Effector memory CD8-positive, alpha-beta T cell (primary cell): ENCODE measurements at regions not wholly inside any gene's neighbourhood (a gene's known extent, or its start where the extent isn't known, plus 50 kb on each side); places are given as distances from the start of the nearest gene placed in this dataset.
"Not testable (repeated sequence)": the region's sequence is repeated elsewhere in the genome, so short reads cannot be mapped to it uniquely, and the experiment has no call there.

Experiments
- ATAC-seq: fragments of 150-1000 bp; cut with Tn5 transposase; replicated peaks from 2 replicates; pipeline ENCODE4 v1.10.0; 2021; ENCODE audit warnings: mild to moderate bottlenecking, moderate library complexity
- DNase-seq, 3 experiments: peaks; one replicate each; pipeline ENCODE4 v3.0.0; 2021
- H3K27ac Mint-ChIP-seq, 2 donors: one replicate each; pipeline ENCODE4 v1.8.0; 2022; ENCODE audit warnings: mild to moderate bottlenecking in 2 of 2, mixed read lengths in 2 of 2, moderate library complexity in 2 of 2
- H3K27me3 Mint-ChIP-seq, 2 donors: one replicate each; pipeline ENCODE4 v1.8.0; 2022; ENCODE audit warnings: mixed read lengths in 2 of 2
- H3K36me3 Mint-ChIP-seq: one replicate; pipeline ENCODE4 v1.8.0; 2022; ENCODE audit warnings: mild to moderate bottlenecking, moderate library complexity, mixed read lengths; ENCODE audit not compliant: insufficient read depth
- H3K4me1 Mint-ChIP-seq, 2 donors: one replicate each; pipeline ENCODE4 v1.8.0; 2022; ENCODE audit warnings: low read depth in 2 of 2, mixed read lengths in 2 of 2
- H3K4me3 Mint-ChIP-seq, 2 donors: one replicate each; pipeline ENCODE4 v1.8.0; 2022; ENCODE audit warnings: mild to moderate bottlenecking in 2 of 2, mixed read lengths in 2 of 2, moderate library complexity in 2 of 2
- H3K9me3 Mint-ChIP-seq, 2 donors: one replicate each; pipeline ENCODE4 v1.8.0; 2022; ENCODE audit warnings: mixed read lengths in 2 of 2

DNA sequence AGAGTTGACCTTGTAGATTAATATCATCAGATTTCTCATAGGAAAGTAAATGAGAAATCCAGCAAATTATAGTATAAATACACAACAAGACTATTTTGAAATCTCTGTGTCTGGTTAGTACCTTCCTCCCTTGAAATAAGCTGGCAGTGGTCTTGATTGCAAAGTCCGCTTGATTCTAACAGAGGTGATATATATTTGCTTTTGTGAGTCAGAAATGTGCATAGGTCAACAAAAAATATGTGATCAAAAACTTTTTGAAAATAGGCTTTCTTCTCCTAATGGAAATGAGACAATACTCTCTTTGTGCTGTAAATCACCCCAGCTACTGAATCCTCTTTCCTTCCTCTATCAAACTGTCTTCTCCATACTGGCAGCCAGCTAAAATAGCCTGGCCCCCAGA, 749.2 kb upstream of the CDH10 start:
- no peak for ATAC-seq
- Mint-ChIP-seq H3K27me3 (no peaks in the 10 kb centered on the region), H3K9me3 (peaks cover 1 to 14% of the 10 kb centered on the region in 2 donors), H3K4me1 (no peaks in the 10 kb centered on the region), H3K36me3 (no peaks in the 10 kb centered on the region), H3K27ac (no peak overlapping the region), H3K4me3 (no peak overlapping the region)
- no peak for DNase-seq

DNA sequence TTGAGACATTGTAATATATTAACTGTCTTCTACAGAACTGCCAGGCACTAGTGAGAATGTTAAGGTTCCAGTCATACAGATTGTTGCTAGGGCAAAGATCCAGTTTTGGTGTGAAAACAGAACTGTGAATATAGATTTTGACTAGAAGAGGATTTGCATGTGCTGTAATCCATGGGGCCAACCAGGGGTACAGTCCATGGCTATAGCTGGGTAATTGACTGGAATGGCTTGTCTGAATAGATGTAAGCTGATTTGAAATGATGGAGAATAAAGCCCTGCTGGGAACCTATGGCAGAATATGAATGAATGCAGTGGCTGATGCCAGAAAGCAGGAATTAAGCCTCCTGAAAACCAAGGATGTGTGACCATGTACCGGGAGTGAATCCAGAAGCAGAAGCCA, 748.5 kb upstream of the CDH10 start:
- Mint-ChIP-seq H3K9me3 (peaks cover 1 to 14% of the 10 kb centered on the region in 2 donors), H3K4me1 (no peaks in the 10 kb centered on the region), H3K27me3 (no peaks in the 10 kb centered on the region), H3K27ac (no peak overlapping the region), H3K36me3 (no peaks in the 10 kb centered on the region), H3K4me3 (no peak overlapping the region)
- DNase-seq (no peak), ATAC-seq (no peak)

DNA sequence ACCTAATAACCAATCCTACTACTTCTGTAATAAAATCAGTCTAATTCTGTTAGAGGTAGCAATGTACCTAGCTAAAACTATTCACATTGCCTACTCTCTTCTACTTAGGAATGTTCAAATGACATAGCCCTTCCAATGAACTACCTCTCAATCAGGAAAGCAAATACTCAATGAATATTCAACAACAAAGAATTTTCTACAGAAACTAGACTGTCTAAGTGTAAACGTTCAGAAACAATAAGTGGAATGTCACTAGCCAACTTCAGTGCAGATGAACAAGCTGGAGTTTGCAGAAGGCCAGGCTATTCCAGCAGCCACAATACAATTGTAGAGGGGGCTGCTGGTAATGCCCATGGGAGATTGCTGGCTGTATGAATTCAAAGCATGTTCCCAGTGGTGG, 743.2 kb upstream of the CDH10 start:
- H3K36me3 Mint-ChIP-seq, result no peaks in the 10 kb centered on the region
- no peak for DNase-seq
- peaks cover 4 to 16% of the 10 kb centered on the region in 2 donors for H3K9me3 Mint-ChIP-seq
- H3K4me3 Mint-ChIP-seq, result no peak overlapping the region
- no peaks in the 10 kb centered on the region for H3K27me3 Mint-ChIP-seq
- H3K4me1 Mint-ChIP-seq, result no peaks in the 10 kb centered on the region
- H3K27ac Mint-ChIP-seq, result no peak overlapping the region
- ATAC-seq, result no peak

DNA sequence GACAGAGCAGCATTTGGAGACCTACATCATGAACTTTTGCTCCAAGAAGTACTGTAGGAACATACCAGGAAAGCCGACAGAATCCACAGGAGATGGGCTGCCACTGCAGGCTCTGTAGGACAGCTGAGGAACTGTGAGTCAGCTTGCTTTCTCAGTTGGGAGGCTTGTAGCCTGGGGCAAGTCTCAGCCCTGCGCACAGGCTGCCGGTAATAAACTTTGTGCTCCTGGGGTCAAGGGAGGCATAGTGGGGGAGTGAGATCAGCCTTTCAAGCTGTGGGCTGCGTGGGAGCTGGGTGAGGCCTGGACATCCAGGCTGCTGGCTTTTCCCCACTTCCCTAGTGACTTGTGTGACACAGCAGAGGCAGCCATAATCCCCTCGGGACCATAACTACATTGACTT, 718.0 kb upstream of the CDH10 start:
- Mint-ChIP-seq H3K9me3 (peaks cover 9 to 29% of the 10 kb centered on the region in 2 donors), H3K27ac (no peak overlapping the region), H3K4me1 (no peaks in the 10 kb centered on the region), H3K4me3 (no peak overlapping the region), H3K36me3 (no peaks in the 10 kb centered on the region), H3K27me3 (no peaks in the 10 kb centered on the region)
- no peak for ATAC-seq
- no peak for DNase-seq

DNA sequence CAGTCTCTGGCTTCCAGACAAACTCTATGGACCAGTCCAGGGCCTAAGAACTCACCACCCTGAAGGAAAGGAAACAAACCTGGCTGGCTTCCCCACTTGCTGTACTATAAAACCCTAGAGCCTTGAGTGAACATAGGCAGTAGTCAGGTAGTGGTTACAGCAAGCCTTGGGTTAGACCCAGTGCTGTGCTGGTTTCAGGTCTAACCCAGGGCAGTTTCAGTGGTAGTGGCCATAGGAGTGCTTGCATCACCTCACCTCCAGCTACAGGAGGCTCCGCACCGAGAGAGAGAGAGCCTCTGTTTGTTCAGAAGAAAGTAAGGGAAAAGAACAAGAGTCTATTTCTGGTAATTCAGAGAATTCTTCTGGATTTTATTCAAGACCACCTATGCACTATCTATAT, 714.1 kb upstream of the CDH10 start:
- Mint-ChIP-seq H3K27ac (no peak overlapping the region), H3K4me3 (no peak overlapping the region), H3K9me3 (peaks cover 12 to 18% of the 10 kb centered on the region in 2 donors), H3K27me3 (no peaks in the 10 kb centered on the region), H3K4me1 (no peaks in the 10 kb centered on the region), H3K36me3 (no peaks in the 10 kb centered on the region)
- ATAC-seq (no peak), DNase-seq (no peak)

DNA sequence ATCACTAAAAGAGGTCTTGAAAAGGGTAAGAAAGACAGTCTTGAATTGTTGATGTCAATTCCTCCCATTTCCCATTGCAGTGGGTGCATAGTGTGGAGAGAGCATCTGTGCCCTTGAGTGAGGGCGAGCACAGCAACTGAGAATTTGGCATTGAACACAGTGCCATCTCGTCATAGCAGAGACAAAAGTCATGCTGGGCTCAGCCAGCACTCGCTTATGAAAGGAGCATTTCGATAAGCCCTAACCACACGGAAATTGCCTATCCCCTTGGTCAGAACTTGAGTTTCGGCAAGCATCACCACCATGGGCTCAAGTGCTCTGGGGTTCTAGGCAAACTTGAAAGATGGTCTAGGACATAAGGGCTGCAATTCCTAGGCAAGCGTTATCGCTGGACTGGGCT, 712.8 kb upstream of the CDH10 start:
- no peak for ATAC-seq
- no peak overlapping the region for H3K4me3 Mint-ChIP-seq
- no peaks in the 10 kb centered on the region for H3K36me3 Mint-ChIP-seq
- no peaks in the 10 kb centered on the region for H3K27me3 Mint-ChIP-seq
- DNase-seq, result no peak
- no peaks in the 10 kb centered on the region for H3K4me1 Mint-ChIP-seq
- no peak overlapping the region for H3K27ac Mint-ChIP-seq
- peaks cover 11 to 18% of the 10 kb centered on the region in 2 donors for H3K9me3 Mint-ChIP-seq

DNA sequence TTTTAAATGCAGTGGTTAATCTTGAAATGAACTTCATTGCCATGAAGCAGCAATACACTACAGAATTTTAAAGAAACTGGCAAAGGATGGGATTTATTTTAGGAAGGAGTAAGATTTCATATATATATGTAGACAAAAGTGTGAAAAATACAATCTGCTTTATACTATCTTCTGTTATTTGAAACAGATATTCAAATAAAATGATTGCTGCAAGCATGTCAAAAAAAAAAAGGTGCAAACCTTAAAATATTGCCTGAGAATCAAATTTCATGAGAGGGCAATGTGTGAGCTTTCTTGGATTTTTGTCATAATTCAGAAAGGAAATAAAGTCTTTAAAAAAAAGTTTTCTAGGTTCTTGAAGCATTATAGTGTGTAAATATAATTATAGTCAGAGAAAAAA, 705.0 kb upstream of the CDH10 start:
- no peak for ATAC-seq
- H3K4me1 Mint-ChIP-seq, result no peaks in the 10 kb centered on the region
- H3K27me3 Mint-ChIP-seq, result no peaks in the 10 kb centered on the region
- no peak overlapping the region for H3K27ac Mint-ChIP-seq
- no peak for DNase-seq
- no peaks in the 10 kb centered on the region for H3K36me3 Mint-ChIP-seq
- peaks cover 4 to 6% of the 10 kb centered on the region in 2 donors for H3K9me3 Mint-ChIP-seq
- H3K4me3 Mint-ChIP-seq, result no peak overlapping the region

DNA sequence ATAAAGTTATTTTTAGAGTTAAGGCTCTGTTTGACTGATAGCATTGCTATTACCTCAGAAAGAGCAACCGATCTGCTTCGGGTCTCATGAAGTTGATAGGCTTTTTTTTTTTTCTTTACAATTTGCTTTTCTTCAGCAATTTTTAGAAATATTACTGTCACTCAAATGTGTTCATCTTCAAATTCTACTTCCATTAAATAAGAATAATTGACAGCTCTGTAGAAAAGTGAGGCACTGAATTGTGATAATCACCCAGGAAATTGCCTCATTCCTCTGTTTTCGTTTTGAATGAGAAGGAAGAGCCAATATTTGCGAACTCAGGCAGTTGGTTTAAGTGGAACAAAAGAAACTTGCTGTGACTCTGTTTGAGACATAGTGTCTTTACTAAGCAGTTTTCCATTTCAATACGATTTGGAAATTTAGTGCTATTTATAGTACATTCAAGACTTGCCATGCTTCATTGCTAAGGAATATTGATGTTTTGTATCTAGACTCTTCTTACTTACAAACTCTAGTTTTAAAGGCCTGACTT, 700.5 kb upstream of the CDH10 start:
- Mint-ChIP-seq H3K4me1 (no peaks in the 10 kb centered on the region), H3K9me3 (peaks cover 7 to 20% of the 10 kb centered on the region in 2 donors), H3K36me3 (no peaks in the 10 kb centered on the region), H3K4me3 (no peak overlapping the region), H3K27ac (no peak overlapping the region), H3K27me3 (no peaks in the 10 kb centered on the region)
- no peak for ATAC-seq
- no peak for DNase-seq

DNA sequence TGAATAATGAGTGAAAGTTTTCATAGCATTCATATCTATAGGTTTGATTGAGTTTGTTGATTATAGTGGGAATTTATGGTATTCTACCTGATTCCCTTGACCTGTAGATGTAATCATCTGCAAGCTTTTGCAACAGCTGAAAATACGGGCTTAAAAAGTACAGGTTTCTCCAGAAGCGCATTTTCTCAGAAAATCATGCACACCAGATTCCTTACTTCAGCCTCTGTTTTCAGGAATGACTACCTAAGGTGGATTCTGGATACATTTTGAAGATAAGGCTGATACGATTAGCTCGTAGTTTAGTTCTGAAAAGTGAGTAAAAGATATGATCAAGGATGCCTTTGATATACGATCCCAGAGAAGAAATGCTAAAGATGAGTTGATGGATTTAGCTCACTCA, 694.8 kb upstream of the CDH10 start:
- Mint-ChIP-seq H3K9me3 (peaks cover 6 to 23% of the 10 kb centered on the region in 2 donors), H3K27me3 (no peaks in the 10 kb centered on the region), H3K36me3 (no peaks in the 10 kb centered on the region), H3K4me1 (no peaks in the 10 kb centered on the region), H3K27ac (no peak overlapping the region), H3K4me3 (no peak overlapping the region)
- DNase-seq (no peak), ATAC-seq (no peak)

DNA sequence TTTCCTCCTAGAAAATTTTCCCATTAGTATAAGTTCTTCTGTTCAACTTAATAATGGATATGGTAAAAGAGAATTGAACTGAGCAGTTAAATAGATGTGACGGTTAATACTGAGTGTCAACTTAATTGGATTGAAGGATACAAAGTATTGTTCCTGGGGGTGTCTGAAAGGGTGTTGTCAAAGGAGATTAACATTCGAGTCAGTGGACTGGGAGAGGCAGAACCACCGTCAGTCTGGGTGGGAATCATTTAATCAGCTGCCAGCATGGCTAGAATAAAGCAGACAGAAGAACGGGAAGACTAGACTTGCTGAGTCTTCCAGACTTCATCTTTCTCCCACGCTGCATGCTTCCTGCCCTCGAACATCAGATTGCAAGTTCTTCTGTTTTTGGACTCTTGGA, 689.6 kb upstream of the CDH10 start:
- Mint-ChIP-seq H3K9me3 (peaks cover 7 to 11% of the 10 kb centered on the region in 2 donors), H3K27ac (no peak overlapping the region), H3K4me3 (no peak overlapping the region), H3K27me3 (no peaks in the 10 kb centered on the region), H3K36me3 (no peaks in the 10 kb centered on the region), H3K4me1 (no peaks in the 10 kb centered on the region)
- ATAC-seq, result no peak
- DNase-seq, result no peak

DNA sequence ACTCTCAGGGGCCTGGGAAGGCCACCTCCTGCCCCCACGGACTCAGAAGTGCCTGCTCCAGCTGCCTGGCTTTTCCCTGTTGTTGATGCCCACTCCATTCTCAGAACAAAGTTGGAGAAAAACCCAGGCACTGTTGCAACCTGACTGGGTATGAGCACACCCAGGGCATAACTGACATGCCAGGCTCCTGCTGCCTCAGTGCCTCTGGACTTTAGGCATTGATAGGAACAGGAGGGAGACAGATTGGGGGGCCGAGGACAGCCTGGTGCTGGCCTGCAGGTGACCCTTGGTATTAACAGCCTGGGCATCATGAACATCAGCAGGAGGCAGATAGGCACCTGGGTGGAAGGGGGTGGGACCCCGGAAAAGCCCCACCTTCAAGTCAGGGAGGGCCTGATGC, 685.9 kb upstream of the CDH10 start:
- Mint-ChIP-seq H3K27ac (no peak overlapping the region), H3K4me3 (no peak overlapping the region)
- ATAC-seq, result no peak

DNA sequence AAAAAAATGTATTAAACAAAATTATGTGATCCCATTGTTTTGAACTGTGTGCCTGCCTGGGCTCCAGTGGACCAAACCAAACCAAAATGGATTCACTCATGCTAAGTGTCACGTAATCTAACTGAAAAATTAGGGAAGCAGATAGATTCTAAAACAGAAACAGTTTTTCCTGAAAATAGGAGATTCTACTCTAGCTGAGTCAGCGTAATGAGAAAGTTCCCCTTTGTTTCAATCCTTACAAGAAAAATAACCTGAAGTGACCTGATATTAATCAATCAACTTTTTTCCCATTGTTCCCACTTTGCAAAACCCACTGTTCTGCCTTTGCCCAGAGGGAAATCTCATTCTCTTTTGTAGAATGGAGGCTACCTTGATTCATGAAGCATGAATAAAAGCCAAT, 682.4 kb upstream of the CDH10 start:
- H3K4me1 Mint-ChIP-seq, result no peaks in the 10 kb centered on the region
- ATAC-seq (no peak), DNase-seq (no peak)
- no peak overlapping the region for H3K27ac Mint-ChIP-seq
- H3K9me3 Mint-ChIP-seq, result peaks cover 0 to 5% of the 10 kb centered on the region in 2 donors
- H3K27me3 Mint-ChIP-seq, result no peaks in the 10 kb centered on the region
- no peak overlapping the region for H3K4me3 Mint-ChIP-seq
- H3K36me3 Mint-ChIP-seq, result no peaks in the 10 kb centered on the region

More for the DNA sequence above, 685.9 kb upstream of the CDH10 start:
- no peak for DNase-seq
- no peaks in the 10 kb centered on the region for H3K27me3 Mint-ChIP-seq
- no peaks in the 10 kb centered on the region for H3K36me3 Mint-ChIP-seq
- H3K4me1 Mint-ChIP-seq, result no peaks in the 10 kb centered on the region
- peaks cover 0 to 8% of the 10 kb centered on the region in 2 donors for H3K9me3 Mint-ChIP-seq

DNA sequence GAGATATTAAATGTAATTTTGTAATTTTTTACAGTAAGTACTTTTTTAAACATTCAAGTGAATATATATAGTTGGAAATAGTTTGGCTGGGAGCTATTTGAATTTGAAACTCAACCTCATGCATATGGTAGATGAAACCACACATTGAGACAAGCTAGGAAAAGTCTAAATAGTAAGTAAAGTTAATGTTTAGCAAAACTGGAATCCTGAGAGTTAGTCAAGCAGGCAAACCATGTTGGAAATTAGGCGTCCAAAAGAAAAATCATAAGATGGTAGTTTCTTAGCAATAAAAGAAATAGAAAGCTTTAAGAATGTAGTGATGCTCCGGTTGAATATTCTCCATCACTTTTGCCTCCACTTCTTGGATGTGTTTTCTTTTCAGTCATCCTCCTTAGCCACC, 657.1 kb upstream of the CDH10 start:
- H3K27me3 Mint-ChIP-seq, result no peaks in the 10 kb centered on the region
- no peaks in the 10 kb centered on the region for H3K36me3 Mint-ChIP-seq
- H3K4me1 Mint-ChIP-seq, result no peaks in the 10 kb centered on the region
- H3K9me3 Mint-ChIP-seq, result peaks cover 4 to 19% of the 10 kb centered on the region in 2 donors
- no peak overlapping the region for H3K4me3 Mint-ChIP-seq
- no peak overlapping the region for H3K27ac Mint-ChIP-seq
- ATAC-seq (no peak), DNase-seq (no peak)

DNA sequence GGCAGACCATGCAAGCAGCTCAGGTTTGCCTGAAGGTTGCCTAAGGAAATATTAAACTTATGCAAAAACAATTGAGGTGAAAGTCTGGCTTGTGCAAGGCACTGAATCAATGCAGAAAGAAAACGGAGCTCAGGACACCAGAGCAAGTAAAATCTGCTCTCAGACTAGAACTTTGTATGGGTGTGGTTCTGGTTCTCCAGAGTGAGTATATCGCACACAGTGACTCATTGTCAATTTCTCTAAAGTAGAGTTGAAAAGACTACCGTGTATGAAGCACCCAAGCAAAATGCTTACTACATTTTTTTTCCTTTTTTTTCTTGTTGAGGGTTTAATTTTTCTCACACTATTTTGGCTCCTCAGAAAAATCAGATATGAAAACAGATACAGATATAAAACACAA, 650.3 kb upstream of the CDH10 start:
- DNase-seq, result no peak
- H3K27me3 Mint-ChIP-seq, result no peaks in the 10 kb centered on the region
- H3K27ac Mint-ChIP-seq, result no peak overlapping the region
- ATAC-seq, result no peak
- H3K4me1 Mint-ChIP-seq, result no peaks in the 10 kb centered on the region
- H3K4me3 Mint-ChIP-seq, result no peak overlapping the region
- no peaks in the 10 kb centered on the region for H3K36me3 Mint-ChIP-seq
- peaks cover 3 to 23% of the 10 kb centered on the region in 2 donors for H3K9me3 Mint-ChIP-seq

DNA sequence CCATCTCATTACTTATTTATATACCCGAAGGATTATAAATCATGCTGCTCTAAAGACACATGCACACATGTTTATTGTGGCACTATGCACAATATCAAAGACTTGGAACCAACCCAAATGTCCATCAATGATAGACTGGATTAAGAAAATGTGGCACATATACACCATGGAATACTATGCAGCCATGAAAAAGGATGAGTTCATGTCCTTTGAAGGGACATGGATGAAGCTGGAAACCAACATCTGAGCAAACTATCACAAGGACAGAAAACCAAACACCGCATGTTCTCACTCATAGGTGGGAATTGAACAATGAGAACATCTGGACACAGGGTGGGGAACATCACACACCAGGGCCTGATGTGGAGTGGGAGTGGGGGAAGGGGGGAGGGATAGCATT, 645.0 kb upstream of the CDH10 start:
- DNase-seq, H3K4me3 Mint-ChIP-seq, H3K27me3 Mint-ChIP-seq, H3K27ac Mint-ChIP-seq, H3K36me3 Mint-ChIP-seq, ATAC-seq, H3K4me1 Mint-ChIP-seq: not testable (repeated sequence)
- H3K9me3 Mint-ChIP-seq, result peaks cover 3 to 13% of the 10 kb centered on the region in 2 donors
